PFSK-1 (cell line): ENCODE measurements at regions not wholly inside any gene's neighbourhood (a gene's known extent, or its start where the extent isn't known, plus 50 kb on each side); places are given as distances from the start of the nearest gene placed in this dataset.

Experiments
- FOXP2 ChIP-seq: optimal IDR thresholded peaks from 2 replicates; pipeline ENCODE3; 2011; ENCODE audit warnings: borderline replicate concordance, control low read depth, inconsistent platforms; ENCODE audit not compliant: insufficient read depth; ENCODE audit errors: extremely low read length, extremely low read depth
- POLR2AphosphoS5 ChIP-seq: IDR thresholded peaks from 2 replicates; pipeline ENCODE4 v1.6.1; 2012; ENCODE audit warnings: low read depth, mild to moderate bottlenecking, control low read depth, low read length, moderate library complexity
- SIN3A ChIP-seq: IDR thresholded peaks from 2 replicates; pipeline ENCODE4 v1.6.1; 2012; ENCODE audit warnings: mild to moderate bottlenecking, low read length, moderate library complexity, borderline replicate concordance; ENCODE audit not compliant: insufficient read depth
- TAF1 ChIP-seq: IDR thresholded peaks from 2 replicates; pipeline ENCODE4 v1.6.1; 2012; ENCODE audit warnings: low read length, control low read depth, borderline replicate concordance; ENCODE audit not compliant: insufficient read depth
- TF ChIP-seq, protein P1 (sequence below), 2 experiments: IDR thresholded peaks; 2 replicates each; pipeline versions ENCODE4 v1.6.1 to v1.8.0; 2011 to 2012; ENCODE audit warnings: low read depth in 2 of 2, low read length in 2 of 2, control low read depth in 1 of 2, inconsistent platforms in 1 of 2, mild to moderate bottlenecking in 1 of 2, moderate library complexity in 1 of 2; ENCODE audit not compliant: insufficient read depth in 1 of 2

- TF ChIP-seq TAF1 (no peak), POLR2AphosphoS5 (no peak), FOXP2 (no peak), SIN3A (no peak)
- TF ChIP-seq, protein P1, sequence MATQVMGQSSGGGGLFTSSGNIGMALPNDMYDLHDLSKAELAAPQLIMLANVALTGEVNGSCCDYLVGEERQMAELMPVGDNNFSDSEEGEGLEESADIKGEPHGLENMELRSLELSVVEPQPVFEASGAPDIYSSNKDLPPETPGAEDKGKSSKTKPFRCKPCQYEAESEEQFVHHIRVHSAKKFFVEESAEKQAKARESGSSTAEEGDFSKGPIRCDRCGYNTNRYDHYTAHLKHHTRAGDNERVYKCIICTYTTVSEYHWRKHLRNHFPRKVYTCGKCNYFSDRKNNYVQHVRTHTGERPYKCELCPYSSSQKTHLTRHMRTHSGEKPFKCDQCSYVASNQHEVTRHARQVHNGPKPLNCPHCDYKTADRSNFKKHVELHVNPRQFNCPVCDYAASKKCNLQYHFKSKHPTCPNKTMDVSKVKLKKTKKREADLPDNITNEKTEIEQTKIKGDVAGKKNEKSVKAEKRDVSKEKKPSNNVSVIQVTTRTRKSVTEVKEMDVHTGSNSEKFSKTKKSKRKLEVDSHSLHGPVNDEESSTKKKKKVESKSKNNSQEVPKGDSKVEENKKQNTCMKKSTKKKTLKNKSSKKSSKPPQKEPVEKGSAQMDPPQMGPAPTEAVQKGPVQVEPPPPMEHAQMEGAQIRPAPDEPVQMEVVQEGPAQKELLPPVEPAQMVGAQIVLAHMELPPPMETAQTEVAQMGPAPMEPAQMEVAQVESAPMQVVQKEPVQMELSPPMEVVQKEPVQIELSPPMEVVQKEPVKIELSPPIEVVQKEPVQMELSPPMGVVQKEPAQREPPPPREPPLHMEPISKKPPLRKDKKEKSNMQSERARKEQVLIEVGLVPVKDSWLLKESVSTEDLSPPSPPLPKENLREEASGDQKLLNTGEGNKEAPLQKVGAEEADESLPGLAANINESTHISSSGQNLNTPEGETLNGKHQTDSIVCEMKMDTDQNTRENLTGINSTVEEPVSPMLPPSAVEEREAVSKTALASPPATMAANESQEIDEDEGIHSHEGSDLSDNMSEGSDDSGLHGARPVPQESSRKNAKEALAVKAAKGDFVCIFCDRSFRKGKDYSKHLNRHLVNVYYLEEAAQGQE (IDR thresholded peaks at IDR 0.05; ENCODE audit: insufficient read depth in 1 of 2, low read depth in 2 of 2, low read length in 2 of 2) = no peak
Measured at GRCh38 chrX:15151267-15152186, 118.4 kb downstream of the ASB9 start.
